GM18873 (cell line): ENCODE measurements at regions not wholly inside any gene's neighbourhood (a gene's known extent, or its start where the extent isn't known, plus 50 kb on each side); places are given as distances from the start of the nearest gene placed in this dataset.

ENCODE experiments used
- ATAC-seq: cut with Tn5 transposase; IDR thresholded peaks from one replicate; pipeline ENCODE4 v1.9.1; 2021; ENCODE audit warnings: mild to moderate bottlenecking, moderate library complexity, moderate number of reproducible peaks; ENCODE audit not compliant: unreplicated experiment, low FRiP score

DNA sequence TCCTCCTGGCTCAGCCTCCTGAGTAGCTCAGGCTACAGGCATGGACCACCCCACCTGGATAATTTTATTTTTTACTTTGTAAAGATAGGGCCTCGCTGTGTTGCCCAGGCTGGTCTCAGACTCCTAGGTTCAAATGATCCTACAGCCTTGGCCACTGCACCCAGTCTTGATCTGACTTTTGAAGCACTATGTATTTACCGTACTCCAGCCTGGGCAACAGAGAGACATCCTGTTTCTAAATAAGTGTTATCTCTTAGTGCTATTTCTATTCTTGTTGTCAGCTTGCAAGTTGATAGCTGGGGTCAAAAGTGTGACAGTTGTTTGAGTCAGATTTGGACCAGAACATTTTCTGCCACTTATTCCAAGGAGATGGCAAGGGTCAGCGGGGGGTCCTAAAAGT lies 486.4 kb downstream of the NPIPA7 start:
- ATAC-seq, result no peak

DNA sequence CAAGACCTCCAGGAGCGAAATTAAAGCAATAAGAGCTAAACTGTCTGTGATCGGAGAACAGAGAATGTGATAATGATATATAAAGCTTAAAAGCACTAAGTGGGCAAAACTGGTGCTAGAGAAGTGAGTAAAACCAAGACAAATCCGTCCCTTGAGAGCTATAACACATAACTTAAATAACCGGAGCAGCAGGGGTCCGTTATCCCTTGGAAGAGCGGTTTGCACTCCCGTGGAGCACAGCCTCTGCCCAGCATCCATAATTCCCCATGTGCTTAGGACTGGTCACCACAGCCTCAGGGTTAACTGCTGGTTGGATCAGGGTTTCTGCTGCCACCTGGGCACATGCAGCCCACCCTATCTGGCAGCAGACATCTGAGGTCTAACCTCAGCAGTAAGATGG lies 489.0 kb downstream of the NPIPA7 start:
- no peak for ATAC-seq

DNA sequence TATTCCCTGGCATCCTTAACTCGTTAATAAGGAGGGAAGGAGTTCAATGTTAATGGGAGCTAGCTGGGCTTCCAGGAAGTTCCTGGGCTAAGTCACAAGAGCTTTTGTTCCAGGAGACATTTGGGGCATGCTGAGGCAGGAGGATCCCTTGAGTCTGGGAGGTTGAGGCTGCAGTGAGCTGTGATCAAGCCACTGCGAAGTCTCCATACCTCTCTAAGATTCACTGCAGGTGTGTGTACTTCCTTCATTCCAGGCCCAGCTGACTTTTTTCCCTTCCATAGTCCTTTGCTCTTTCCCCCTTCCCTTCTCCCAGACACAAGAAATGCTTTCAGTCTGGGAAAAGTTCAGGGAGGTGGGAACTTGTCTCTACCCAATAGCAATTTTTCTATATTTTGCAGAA lies 489.8 kb downstream of the NPIPA7 start:
- no peak for ATAC-seq

DNA sequence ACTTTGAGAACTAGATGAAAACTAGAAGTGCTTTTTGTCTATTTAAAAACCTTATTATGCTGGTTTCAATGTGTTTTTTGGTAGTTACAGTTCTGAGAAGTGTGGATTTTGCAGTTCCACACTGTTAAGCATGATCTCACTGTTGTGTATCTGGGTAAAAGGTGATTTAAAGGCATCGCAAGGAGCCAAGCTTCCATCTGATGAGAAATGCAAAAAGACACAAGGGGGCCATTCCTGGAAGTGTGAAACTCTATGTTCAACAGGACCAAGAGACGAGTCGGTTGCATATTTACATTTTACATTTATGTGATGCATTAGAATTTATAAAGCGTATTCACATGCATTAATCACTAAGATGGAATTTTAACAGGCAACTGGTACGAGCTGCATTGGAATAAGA lies 490.8 kb downstream of the NPIPA7 start:
- ATAC-seq, result no peak

DNA sequence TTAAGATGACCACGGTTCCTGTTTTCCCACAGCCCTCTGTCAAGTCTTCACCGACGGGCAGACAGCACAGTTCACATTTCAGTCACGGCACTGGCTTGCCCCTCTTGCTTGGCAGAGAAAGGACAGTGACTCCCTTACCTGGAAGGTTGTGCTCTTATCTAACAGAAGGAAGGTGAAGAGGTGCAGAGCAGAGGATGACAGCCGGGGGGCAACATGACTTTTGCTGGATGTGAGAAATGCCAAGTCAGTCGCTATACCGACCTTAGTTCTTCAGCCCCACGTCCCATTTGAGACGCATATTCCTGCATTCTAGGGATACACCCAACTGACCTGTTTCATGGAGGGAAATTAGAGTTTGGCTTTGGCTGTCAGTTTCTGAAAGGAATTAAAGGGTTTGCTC lies 492.3 kb downstream of the NPIPA7 start:
- no peak for ATAC-seq

DNA sequence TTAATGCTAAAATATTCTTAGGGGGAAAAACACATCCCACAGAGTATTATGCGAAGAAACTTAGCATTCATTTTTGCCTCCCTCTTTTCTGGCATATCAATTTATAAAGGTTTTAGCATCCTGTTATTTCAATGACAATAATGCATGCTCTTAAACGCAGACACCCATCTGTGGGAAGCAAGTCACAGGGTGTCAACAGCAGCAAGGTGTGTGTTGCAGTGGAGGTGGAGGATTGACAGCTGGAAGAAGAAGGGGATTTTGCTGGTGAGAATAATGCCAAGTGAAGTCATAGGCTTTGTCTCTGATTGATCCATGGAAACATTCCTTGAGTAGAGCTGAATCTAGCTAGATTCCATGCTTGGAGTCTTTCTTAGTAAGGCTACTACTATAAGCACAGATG lies 498.1 kb downstream of the NPIPA7 start:
- ATAC-seq, result no peak

DNA sequence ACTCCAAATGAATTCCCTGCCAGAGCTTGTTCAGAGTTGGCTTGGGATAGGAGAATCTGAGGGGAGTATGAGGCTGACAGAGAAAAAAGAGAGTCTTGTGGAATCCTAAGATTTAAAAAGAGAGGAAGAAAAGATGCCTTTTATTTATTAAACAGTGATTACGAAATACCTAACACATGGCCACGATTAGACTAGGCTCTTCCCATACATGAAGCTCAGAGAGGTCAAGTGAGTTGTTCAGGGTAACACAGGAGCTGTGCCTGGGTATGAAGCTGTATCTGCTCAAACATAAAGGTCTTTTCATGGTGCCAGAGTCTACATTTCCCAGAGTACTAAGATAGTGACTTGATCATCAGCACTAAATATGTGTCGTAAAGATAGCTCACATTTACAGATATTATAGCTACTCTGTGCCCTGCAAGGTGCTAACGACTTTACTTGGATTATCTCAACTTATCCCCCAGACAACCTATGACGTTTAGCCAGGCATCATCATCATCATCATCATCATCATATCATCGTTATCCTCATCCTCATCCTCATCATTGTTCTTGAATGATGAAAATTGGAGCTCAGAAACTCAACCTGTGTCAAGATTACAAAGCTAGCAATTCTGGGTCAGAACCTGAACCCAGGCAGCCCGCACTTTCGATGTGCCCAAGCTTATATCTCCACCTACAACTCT lies 500.8 kb downstream of the NPIPA7 start:
- ATAC-seq, result no peak

DNA sequence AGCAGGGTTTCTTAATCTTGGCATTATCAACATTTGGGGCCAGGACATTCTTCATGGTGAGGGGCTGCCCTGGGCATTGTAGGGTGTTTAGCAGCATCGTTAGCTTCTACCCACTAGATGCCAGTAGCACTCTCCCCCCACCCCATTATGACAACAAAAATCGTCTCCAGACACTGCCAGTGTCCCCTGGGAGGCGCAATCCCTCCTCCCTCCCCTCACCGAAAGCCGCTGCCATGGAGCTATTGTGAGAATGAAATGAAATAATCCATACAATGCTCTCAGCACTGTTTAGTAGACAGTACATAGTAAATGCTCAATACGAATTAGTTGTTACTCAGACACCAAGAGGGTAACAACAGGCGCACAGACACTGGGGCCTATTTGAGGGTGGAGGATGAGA lies 502.9 kb downstream of the NPIPA7 start:
- no peak for ATAC-seq

DNA sequence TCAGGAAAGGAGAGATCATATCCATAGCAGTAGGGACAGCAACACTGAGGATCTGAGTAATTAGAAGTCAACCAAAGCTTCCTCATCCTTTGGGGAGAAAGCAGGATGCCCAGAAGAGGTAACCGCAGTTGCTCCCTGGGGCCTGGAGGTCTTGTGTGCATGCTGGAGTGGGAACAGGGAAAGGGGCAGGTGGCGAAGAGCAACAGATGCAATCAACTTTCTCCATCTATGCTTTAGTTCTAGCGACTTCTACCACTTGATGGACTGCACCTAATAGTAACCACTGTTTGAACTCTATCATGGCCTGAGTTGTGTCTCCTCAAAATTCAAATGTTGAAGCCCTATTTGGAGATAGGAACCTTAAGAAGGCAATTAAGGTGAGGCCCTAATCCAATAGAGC lies 503.8 kb downstream of the NPIPA7 start:
- ATAC-seq, result no peak

DNA sequence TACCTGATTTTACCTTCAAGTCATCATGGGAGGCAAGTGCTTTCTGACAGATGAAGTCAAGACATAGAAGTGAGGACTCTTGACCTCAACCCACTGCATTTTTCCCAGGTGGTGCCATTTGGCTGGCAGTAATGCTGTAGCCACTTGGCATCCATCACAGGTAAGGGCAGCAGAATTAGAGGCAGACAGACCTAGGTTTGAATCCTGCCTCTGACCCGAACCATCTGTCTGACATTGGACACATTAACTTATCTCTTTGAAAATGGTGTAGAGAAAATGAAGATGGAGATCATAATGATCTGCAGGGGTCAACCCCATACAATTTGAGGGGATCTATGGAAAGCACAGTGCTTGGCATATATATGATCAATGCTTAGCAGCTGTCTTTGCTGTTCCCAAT lies 505.5 kb downstream of the NPIPA7 start:
- ATAC-seq, result no peak

DNA sequence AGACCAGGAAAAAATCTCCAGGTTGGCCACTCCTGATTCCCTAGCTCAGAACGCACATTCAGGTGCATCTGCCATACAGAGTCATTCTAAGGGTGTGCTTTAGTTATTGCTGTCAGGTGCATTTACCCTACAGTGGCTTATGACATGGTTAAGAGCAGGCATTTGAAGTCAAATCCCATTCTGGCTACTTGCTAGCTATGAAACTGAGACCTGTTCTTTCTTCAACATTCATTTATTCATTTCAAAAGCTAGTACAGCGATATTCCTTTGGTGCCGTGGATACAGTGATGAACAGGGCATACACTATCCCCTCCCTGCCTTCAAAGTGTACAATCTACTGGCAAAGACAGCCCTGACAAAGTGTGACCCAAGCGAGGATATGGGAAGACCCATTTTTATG lies 508.3 kb downstream of the NPIPA7 start:
- ATAC-seq, result no peak

DNA sequence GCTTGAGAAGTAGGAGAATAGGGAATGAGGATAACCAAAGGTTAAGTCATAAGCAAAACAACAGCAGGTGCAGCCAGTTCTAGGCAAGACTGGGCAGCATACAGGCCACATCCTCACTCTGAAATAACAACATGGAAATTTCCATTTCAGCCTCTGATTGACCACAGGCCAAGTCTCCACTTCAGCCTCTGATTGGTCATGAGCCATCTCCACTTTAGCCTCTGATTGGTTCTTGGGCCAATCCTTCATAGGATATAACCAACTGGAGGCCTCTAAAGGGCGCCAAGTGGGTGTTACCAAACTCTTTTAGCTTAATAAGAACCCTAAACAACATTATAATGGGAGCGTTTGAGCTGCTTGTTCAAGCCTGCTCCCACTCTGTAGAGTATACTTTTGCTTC lies 512.0 kb downstream of the NPIPA7 start:
- no peak for ATAC-seq

DNA sequence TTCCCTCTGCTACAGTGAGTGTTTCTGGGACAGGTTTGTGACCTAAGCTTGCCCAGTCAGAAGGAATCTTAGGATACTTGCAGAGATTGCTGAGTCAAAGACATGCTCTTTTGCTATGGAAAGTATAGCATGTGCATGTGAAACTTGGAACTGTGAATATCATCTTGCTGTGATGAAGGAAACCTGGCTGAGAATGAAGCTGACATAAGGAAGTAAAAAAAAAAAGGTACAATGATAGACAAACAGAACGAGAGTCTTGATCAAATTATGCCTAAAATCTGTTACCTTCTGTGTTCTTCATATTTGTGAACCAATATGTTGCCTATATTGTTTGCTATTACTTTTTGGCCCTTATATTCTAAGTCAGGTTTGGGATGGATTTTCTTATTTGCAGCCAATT lies 525.7 kb downstream of the NPIPA7 start:
- ATAC-seq, result no peak

DNA sequence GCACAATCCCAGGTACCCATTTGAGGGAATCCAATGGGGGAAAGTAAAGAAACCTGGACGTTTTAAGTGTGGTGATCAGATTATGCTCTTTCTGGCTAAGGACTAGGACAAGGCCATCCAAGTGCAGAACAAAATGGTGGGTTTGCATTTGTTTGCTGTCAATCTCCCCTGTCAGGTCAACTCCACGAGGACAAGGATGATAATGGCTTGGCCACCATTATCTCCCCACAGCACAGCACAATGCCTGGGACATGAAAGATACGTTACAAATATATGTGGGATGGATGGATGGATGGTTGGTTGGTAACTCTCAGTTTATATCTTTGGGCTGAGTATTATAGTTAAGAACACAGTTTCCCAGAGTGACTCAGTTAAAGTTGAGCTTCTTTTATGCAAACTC lies 526.9 kb downstream of the NPIPA7 start:
- no peak for ATAC-seq

DNA sequence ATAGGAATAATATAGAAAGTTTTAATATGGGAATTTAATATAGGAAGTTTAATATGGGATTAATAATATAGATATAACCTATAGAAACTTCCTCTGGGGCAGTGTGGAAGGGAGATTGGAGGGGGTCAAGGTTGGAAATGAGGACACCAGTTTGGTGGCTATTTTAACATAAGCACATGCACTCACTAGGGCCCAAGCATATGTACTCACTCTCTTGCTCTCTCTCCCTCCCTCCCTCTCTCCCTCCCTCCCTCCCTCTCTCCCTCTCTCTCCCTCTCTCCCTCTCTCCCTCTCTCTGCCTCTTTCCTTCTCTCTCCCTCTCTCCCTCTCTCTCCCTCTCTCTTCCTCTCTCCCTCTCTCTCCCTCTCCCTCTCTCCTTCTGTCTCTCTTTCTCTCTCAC lies 528.1 kb downstream of the NPIPA7 start:
- no peak for ATAC-seq

DNA sequence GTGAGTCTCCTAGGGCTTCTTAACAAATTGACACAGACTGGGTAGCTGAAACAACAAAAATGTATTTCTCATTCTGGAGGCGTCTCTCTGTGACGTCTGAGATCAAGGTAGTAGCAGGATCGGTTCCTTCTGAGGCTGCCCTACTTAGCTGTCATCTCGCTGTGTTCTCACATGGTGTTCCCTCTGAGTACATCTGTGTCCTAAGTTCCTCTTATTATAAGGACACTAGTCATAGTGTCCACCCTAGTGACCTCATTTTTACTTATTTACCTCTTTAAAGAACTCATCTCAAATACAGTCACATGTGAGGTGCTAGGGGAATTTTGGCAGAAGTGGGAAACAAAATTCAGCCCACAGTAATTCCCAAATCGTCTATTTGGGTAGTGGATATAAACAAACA lies 529.1 kb downstream of the NPIPA7 start:
- ATAC-seq, result no peak

DNA sequence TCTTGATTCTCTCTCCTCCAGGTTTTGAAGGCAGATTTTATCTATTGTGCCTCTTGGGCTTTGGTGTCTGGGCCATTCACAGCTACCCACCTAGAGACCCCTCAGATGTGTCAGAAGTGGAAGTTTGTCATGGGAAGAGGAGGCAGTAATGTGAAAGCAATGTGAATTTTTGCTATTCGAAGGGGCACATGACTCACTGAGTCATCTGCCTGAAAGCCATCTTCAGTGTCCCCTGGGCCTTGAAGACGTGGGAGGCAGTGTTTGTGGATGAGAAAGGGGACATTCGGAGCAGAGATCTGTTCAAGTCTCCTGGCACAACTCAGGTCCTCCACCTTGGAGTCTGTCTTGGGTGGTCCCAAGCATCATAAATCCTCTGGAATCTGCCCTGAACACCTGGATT lies 530.2 kb downstream of the NPIPA7 start:
- no peak for ATAC-seq

DNA sequence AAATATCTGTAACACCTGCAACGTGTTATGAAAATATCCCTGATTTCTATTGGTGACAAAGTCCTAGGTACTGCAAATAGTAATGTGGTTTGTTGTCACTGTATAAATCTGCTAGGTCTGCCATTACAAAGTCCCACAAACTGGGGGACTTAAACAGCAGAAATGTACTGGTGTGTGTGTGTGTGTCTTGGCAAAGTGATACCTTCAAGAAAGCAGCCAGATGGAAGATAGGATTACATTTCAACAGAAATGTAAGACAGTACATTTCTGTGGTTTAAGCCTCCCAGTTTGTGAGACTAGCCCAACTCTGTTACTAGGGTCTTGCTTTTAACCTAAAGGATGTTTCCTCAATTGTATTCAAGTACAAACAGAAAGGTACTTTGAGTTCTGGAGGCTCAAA lies 531.7 kb downstream of the NPIPA7 start:
- no peak for ATAC-seq

DNA sequence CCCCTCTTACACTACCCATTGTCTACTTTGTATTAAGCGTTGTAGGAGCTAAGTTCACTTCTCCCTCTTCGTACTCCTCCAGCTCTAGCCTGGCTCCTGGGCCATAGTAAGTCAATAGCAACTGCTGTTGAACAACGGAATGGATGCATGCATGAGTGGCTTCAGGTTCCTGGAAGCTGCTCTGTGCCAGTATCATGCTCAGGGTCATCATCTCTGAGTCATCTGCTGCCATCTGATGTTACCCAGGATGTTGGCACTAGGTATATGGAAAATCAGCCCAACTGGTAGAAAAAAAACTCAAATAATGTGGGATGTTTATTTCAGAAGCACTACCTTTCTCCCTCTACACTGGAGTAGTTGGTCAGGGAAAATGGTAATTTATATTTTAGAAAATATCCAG lies 536.8 kb downstream of the NPIPA7 start:
- no peak for ATAC-seq

DNA sequence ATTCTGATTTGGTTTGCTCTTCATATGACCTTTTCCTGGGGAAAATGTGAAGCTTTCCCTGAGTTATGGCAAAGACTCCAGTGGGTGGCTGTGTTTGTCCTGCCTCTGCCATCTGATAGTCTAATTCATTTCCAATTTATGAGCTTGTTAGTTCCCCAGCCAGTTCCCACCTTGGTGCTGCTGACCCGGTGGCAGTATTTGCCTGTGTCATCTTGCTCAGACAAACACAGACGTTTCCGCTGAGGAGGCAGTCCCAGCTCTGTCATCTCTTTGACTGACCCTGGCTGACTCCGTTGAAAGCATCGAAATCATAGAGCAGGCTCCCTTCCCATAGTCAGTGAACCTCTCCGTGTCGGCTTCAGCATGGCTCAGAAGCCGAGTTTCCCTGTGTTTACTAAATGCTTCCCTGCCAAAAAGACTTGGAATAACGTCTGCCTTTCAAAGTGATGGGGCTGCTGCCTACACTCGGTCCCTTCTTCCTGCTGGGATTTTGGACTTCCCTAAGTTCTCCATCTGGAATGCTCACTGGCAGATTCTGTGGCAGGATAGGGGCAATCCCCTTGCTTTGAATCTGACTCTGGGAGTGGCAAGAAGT lies 538.3 kb downstream of the NPIPA7 start:
- no peak for ATAC-seq

DNA sequence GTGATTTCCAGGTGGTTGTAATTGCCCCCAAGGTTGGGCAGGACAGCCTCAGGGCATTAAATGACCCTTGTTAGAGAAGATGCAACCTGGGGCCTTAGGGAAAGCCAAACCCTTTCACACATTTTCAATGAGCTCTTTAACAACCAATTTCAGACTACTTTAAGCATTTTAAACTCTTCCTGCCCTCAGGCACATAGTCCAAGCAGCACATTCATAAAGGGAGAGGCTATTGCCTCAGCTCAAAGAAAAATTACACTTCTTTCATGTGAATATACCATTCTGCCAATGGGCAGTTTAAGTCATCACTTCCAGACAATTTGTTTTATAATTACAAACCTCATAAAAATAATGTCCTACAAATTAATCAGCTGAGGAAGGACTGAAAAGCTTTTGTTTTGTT lies 544.5 kb downstream of the NPIPA7 start:
- ATAC-seq, result no peak

DNA sequence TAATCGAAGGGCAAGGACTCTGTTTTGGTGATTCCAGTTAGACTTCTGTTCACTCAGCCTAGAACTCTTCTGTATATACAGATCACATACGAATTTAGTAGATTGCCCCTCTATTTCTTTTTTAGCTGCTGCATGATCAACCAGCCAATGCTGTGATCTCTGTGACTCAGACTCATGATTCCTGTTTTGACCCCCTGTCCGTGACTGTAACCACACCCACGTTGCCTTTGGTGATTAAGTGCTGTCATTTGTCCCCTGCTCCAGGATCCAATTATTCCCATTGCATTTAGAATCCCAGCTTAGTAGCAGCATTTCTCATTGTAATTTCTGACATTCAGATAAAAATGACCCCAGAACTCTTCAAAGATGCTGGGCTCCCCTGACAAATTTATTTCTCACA lies 545.7 kb downstream of the NPIPA7 start:
- no peak for ATAC-seq

DNA sequence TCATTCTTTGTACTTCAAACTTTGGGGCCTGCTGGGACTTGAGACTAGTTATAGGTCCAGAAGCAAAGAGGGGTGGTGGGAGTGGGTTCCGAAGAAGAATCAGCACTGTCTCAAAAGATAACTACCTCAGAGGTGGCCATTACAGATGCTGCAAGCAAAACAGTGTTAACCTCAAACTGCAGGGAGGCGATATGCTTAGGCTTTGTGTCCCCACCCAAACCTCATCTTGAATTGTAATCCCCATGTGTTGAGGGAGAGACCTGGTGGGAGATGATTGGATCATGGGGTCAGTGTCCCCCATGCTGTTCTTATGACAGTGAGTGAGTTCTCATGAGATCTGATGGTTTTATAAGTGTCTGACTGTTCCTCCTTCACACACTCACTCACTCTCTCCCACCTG lies 545.3 kb downstream of the XYLT1 start:
- no peak for ATAC-seq
